ENCODE measurements at regions not wholly inside any gene's neighbourhood (a gene's known extent, or its start where the extent isn't known, plus 50 kb on each side); places are given as distances from the start of the nearest gene placed in this dataset.

DNA sequence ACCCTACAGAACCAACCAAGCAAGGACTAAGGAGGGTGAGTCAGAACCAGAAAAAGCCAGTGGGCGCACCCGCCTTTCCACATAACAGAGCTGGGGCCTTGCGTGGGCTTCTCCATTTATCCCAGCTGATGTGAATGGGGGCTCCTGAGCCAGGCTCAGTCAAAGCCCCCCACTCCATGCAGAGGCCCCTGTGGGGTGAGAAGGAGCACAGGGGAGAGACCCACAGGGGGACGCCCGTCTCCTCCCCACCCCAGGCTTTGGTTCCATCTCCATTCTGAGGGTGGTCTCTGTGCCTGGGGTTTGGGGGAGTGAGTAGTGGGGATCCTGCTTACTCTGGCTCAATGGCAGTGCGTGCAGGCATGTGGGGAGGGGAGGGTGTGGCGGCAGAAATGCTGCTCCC lies 210.1 kb upstream of the TNRC6C start:
- H3K27me3 ChIP-seq (ENCODE audit: low read length), result peaks cover 90% of the 10 kb centered on the region

DNA sequence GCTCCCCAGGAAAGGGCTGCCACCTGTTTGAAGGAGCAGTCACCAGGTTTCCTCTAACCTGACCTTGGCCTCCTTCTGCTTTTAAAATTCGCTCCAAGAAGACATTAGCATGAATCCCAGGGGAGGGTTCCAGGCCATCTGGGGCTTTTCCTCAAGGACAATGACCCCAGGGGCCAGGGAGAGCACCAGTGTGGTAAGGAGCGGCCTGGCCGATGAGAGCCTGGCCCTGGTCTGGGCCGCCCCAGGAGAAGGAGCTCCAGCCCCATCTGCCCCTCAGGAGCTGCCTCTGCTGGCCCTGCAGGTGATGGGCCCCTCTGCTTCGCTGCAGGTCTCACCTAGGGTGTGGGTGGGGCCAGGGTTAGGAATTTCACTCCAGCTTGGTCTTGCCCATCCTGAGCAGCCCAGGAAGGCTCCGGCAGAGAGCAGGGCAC lies 209.2 kb upstream of the TNRC6C start:
- H3K9me3 ChIP-seq (ENCODE audit: low read length), result no peaks in the 10 kb centered on the region
- H3F3A ChIP-seq (ENCODE audit: low read length, unreplicated experiment), result no peaks in the 10 kb centered on the region
- no peaks in the 10 kb centered on the region for H3K9me2 ChIP-seq (replicated peaks; ENCODE audit: low read length)
- no peak for ATAC-seq
- ChIA-PET POLR2A (ENCODE audit: unreplicated experiment) (no interaction called here), CTCF (no interaction called here)
- H4K20me1 ChIP-seq (ENCODE audit: low read length), result no peaks in the 10 kb centered on the region
- intact Hi-C loops (cut with micrococcal nuclease), result no loop called here
- DNase-seq, result no peak
- BruUV-seq (replicated peaks), result no TSS peak
- TF ChIP-seq EZH2phosphoT487 (IDR thresholded peaks at IDR 0.05; ENCODE audit: borderline replicate concordance, low read length) (no peak), EZH2 (IDR thresholded peaks at IDR 0.05; ENCODE audit: low read length, unreplicated experiment) (no peak)
- TF ChIP-seq, protein P1, sequence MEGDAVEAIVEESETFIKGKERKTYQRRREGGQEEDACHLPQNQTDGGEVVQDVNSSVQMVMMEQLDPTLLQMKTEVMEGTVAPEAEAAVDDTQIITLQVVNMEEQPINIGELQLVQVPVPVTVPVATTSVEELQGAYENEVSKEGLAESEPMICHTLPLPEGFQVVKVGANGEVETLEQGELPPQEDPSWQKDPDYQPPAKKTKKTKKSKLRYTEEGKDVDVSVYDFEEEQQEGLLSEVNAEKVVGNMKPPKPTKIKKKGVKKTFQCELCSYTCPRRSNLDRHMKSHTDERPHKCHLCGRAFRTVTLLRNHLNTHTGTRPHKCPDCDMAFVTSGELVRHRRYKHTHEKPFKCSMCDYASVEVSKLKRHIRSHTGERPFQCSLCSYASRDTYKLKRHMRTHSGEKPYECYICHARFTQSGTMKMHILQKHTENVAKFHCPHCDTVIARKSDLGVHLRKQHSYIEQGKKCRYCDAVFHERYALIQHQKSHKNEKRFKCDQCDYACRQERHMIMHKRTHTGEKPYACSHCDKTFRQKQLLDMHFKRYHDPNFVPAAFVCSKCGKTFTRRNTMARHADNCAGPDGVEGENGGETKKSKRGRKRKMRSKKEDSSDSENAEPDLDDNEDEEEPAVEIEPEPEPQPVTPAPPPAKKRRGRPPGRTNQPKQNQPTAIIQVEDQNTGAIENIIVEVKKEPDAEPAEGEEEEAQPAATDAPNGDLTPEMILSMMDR (conservative IDR thresholded peaks at IDR 0.05; ENCODE audit: low read depth, low read length), result no peak
- H3K4me1 ChIP-seq (ENCODE audit: insufficient read depth, low read length), result no peaks in the 10 kb centered on the region
- H3K27ac ChIP-seq (ENCODE audit: low read length), result no peak overlapping the region
- no peaks in the 10 kb centered on the region for H3K79me2 ChIP-seq (ENCODE audit: low read length)
- H3K36me3 ChIP-seq (ENCODE audit: low read depth, low read length), result no peaks in the 10 kb centered on the region
- no peak overlapping the region for H3K4me2 ChIP-seq (ENCODE audit: low read length)
- no peak overlapping the region for H2AFZ ChIP-seq (ENCODE audit: low read length)
- H3K27me3 ChIP-seq (ENCODE audit: low read length), result peaks cover 90% of the 10 kb centered on the region
- no peak overlapping the region for H3K4me3 ChIP-seq (ENCODE audit: low read length)
- no peak overlapping the region for H3K9ac ChIP-seq (ENCODE audit: low read length)

More for the DNA sequence above, 210.1 kb upstream of the TNRC6C start:
- no peak overlapping the region for H3K4me3 ChIP-seq (ENCODE audit: low read length)
- no peak overlapping the region for H3K9ac ChIP-seq (ENCODE audit: low read length)
- H3K36me3 ChIP-seq (ENCODE audit: low read depth, low read length), result no peaks in the 10 kb centered on the region
- CTCF ChIA-PET, result no interaction called here
- DNase-seq (no peak), ATAC-seq (no peak)
- H3K9me2 ChIP-seq (replicated peaks; ENCODE audit: low read length), result no peaks in the 10 kb centered on the region
- H3F3A ChIP-seq (ENCODE audit: low read length, unreplicated experiment), result no peaks in the 10 kb centered on the region
- BruUV-seq (replicated peaks), result no TSS peak
- H3K27ac ChIP-seq (ENCODE audit: low read length), result no peak overlapping the region
- no peaks in the 10 kb centered on the region for H3K9me3 ChIP-seq (ENCODE audit: low read length)
- H3K4me1 ChIP-seq (ENCODE audit: insufficient read depth, low read length), result no peaks in the 10 kb centered on the region
- no peaks in the 10 kb centered on the region for H4K20me1 ChIP-seq (ENCODE audit: low read length)
- intact Hi-C loops (cut with micrococcal nuclease), result no loop called here
- POLR2A ChIA-PET (ENCODE audit: unreplicated experiment), result no interaction called here
- TF ChIP-seq EZH2 (IDR thresholded peaks at IDR 0.05; ENCODE audit: low read length, unreplicated experiment), result no peak
- TF ChIP-seq, protein P1 (conservative IDR thresholded peaks at IDR 0.05; ENCODE audit: low read depth, low read length), result no peak
- H3K4me2 ChIP-seq (ENCODE audit: low read length), result no peak overlapping the region
- no peaks in the 10 kb centered on the region for H3K79me2 ChIP-seq (ENCODE audit: low read length)
- H2AFZ ChIP-seq (ENCODE audit: low read length), result no peak overlapping the region

DNA sequence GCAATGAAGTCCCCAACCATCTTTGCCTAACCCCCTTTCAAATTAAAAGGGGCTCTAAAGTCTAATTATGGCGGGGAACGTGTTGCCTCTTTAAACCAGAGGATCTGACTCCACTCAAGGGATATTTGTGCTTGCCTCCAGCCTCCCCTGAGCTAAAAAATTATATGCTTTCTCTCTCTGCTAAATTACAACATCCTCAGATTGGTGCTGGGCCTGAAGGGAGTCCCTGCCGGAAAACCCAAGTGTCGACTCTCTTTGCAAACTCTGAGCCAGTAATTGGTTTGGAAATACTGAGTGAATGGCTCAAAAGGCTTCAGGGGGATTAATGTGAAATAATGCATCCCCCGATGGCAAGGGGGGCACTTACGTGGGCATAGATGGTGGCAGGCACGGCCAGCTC lies 208.5 kb upstream of the TNRC6C start:
- H3K4me3 ChIP-seq (ENCODE audit: low read length), result no peak overlapping the region
- no peaks in the 10 kb centered on the region for H3K4me1 ChIP-seq (ENCODE audit: insufficient read depth, low read length)
- no peak overlapping the region for H3K27ac ChIP-seq (ENCODE audit: low read length)
- intact Hi-C loops (cut with micrococcal nuclease), result no loop called here
- H3K36me3 ChIP-seq (ENCODE audit: low read depth, low read length), result no peaks in the 10 kb centered on the region
- H3K79me2 ChIP-seq (ENCODE audit: low read length), result no peaks in the 10 kb centered on the region
- no peak for DNase-seq
- CTCF ChIA-PET, result no interaction called here
- TF ChIP-seq EZH2phosphoT487 (IDR thresholded peaks at IDR 0.05; ENCODE audit: borderline replicate concordance, low read length), result no peak
- no peak for TF ChIP-seq EZH2 (IDR thresholded peaks at IDR 0.05; ENCODE audit: low read length, unreplicated experiment)
- TF ChIP-seq, protein P1 (conservative IDR thresholded peaks at IDR 0.05; ENCODE audit: low read depth, low read length), result no peak
- POLR2A ChIA-PET (ENCODE audit: unreplicated experiment), result no interaction called here
- ATAC-seq, result no peak
- H2AFZ ChIP-seq (ENCODE audit: low read length), result no peak overlapping the region
- no peaks in the 10 kb centered on the region for H3F3A ChIP-seq (ENCODE audit: low read length, unreplicated experiment)
- H3K9me2 ChIP-seq (replicated peaks; ENCODE audit: low read length), result no peaks in the 10 kb centered on the region
- H3K9ac ChIP-seq (ENCODE audit: low read length), result no peak overlapping the region
- peaks cover 90% of the 10 kb centered on the region for H3K27me3 ChIP-seq (ENCODE audit: low read length)
- H4K20me1 ChIP-seq (ENCODE audit: low read length), result no peaks in the 10 kb centered on the region
- BruUV-seq (replicated peaks), result no TSS peak
- H3K4me2 ChIP-seq (ENCODE audit: low read length), result no peak overlapping the region
- no peaks in the 10 kb centered on the region for H3K9me3 ChIP-seq (ENCODE audit: low read length)

Data from PC-3 (cell line).